ENCODE measurements at regions not wholly inside any gene's neighbourhood (a gene's known extent, or its start where the extent isn't known, plus 50 kb on each side); places are given as distances from the start of the nearest gene placed in this dataset.

- DNase-seq (ENCODE audit: low read depth, low spot score) (no peak), ATAC-seq (no peak)
- no peaks in the 10 kb centered on the region for H3K36me3 ChIP-seq (ENCODE audit: control insufficient read depth, insufficient read depth, low read length)
- TF ChIP-seq CTCF (IDR thresholded peaks at IDR 0.05) (no peak), POLR2AphosphoS5 (IDR thresholded peaks at IDR 0.05; ENCODE audit: low read depth, low read length) (no peak), SIN3A (IDR thresholded peaks at IDR 0.05; ENCODE audit: borderline replicate concordance, insufficient read depth, low read depth, low read length) (no peak), REST (IDR thresholded peaks at IDR 0.05; ENCODE audit: insufficient read depth in 1 of 2, low read depth in 2 of 2, low read length in 1 of 2) (no peak), TCF7L2 (IDR thresholded peaks at IDR 0.05; ENCODE audit: low read depth, low read length) (no peak)
- no peaks in the 10 kb centered on the region for H3K9me3 ChIP-seq (ENCODE audit: control insufficient read depth, insufficient read depth, low read depth, low read length)
- CTCF ChIA-PET: no interaction called here
- H3K27me3 ChIP-seq (ENCODE audit: control insufficient read depth, insufficient read depth, low read length): no peaks in the 10 kb centered on the region
- no peak overlapping the region for H3K27ac ChIP-seq (ENCODE audit: low read length)
- no peaks in the 10 kb centered on the region for H3K4me1 ChIP-seq (ENCODE audit: control insufficient read depth, insufficient read depth, low read length)
- in situ Hi-C loops (cut with HindIII; ENCODE audit: low pct_unique_long_range_greater_than_20kb, low sequenced_read_pairs) (no loop called here), intact Hi-C loops (cut with micrococcal nuclease; ENCODE audit: unreplicated experiment) (no loop called here)
- H3K4me3 ChIP-seq (ENCODE audit: low read depth in 2 of 2, low read length in 2 of 2): no peak overlapping the region
- BruUV-seq (replicated peaks): no TSS peak
- POLR2A ChIA-PET: no interaction called here
Measured at GRCh38 chr12:24359418-24359817, 409.9 kb upstream of the SOX5 start.

- Histone ChIP-seq H3K36me3 (ENCODE audit: control insufficient read depth, insufficient read depth, low read length) (no peaks in the 10 kb centered on the region), H3K9me3 (ENCODE audit: control insufficient read depth, insufficient read depth, low read depth, low read length) (no peaks in the 10 kb centered on the region), H3K4me1 (ENCODE audit: control insufficient read depth, insufficient read depth, low read length) (no peaks in the 10 kb centered on the region), H3K27me3 (ENCODE audit: control insufficient read depth, insufficient read depth, low read length) (no peaks in the 10 kb centered on the region), H3K4me3 (ENCODE audit: low read depth in 2 of 2, low read length in 2 of 2) (no peak overlapping the region), H3K27ac (ENCODE audit: low read length) (no peak overlapping the region)
- TF ChIP-seq CTCF (IDR thresholded peaks at IDR 0.05): no peak
- TF ChIP-seq REST (IDR thresholded peaks at IDR 0.05; ENCODE audit: insufficient read depth in 1 of 2, low read depth in 2 of 2, low read length in 1 of 2): no peak
- no peak for TF ChIP-seq POLR2AphosphoS5 (IDR thresholded peaks at IDR 0.05; ENCODE audit: low read depth, low read length)
- TF ChIP-seq SIN3A (IDR thresholded peaks at IDR 0.05; ENCODE audit: borderline replicate concordance, insufficient read depth, low read depth, low read length): no peak
- no peak for TF ChIP-seq TCF7L2 (IDR thresholded peaks at IDR 0.05; ENCODE audit: low read depth, low read length)
- in situ Hi-C loops (cut with HindIII; ENCODE audit: low pct_unique_long_range_greater_than_20kb, low sequenced_read_pairs) (no loop called here), intact Hi-C loops (cut with micrococcal nuclease; ENCODE audit: unreplicated experiment) (no loop called here)
- CTCF ChIA-PET: no interaction called here
- ATAC-seq (no peak), DNase-seq (ENCODE audit: low read depth, low spot score) (no peak)
- BruUV-seq (replicated peaks): no TSS peak
- POLR2A ChIA-PET: no interaction called here
Measured at GRCh38 chr12:24356240-24356804, 406.9 kb upstream of the SOX5 start.

Measured in Panc1 (cell line).